ENCODE measurements at regions not wholly inside any gene's neighbourhood (a gene's known extent, or its start where the extent isn't known, plus 50 kb on each side); places are given as distances from the start of the nearest gene placed in this dataset.

GRCh38 chr12:40573024-40573423, 119.2 kb upstream of the CNTN1 start:
- CTCF ChIA-PET, result no interaction called here
- TF ChIP-seq CTCF (IDR thresholded peaks at IDR 0.05; ENCODE audit: insufficient read depth, low read length, missing control alignments), result no peak
- no peak overlapping the region for H3K4me3 ChIP-seq (ENCODE audit: low read depth, low read length)
- no peak for DNase-seq (ENCODE audit: low read depth, low spot score)
- POLR2A ChIA-PET, result no interaction called here

GRCh38 chr12:40575987-40576386, 116.3 kb upstream of the CNTN1 start:
- POLR2A ChIA-PET, result no interaction called here

GRCh38 chr12:40577834-40578233, 114.4 kb upstream of the CNTN1 start:
- TF ChIP-seq CTCF (IDR thresholded peaks at IDR 0.05; ENCODE audit: insufficient read depth, low read length, missing control alignments), result no peak
- no peak overlapping the region for H3K4me3 ChIP-seq (ENCODE audit: low read depth, low read length)
- POLR2A ChIA-PET, result no interaction called here
- CTCF ChIA-PET, result no interaction called here
- DNase-seq (ENCODE audit: low read depth, low spot score), result no peak

More at GRCh38 chr12:40575987-40576386, 116.3 kb upstream of the CNTN1 start:
- CTCF ChIA-PET, result no interaction called here
- no peak for TF ChIP-seq CTCF (IDR thresholded peaks at IDR 0.05; ENCODE audit: insufficient read depth, low read length, missing control alignments)
- DNase-seq (ENCODE audit: low read depth, low spot score), result no peak
- H3K4me3 ChIP-seq (ENCODE audit: low read depth, low read length), result no peak overlapping the region

GRCh38 chr12:40579687-40580086, 112.6 kb upstream of the CNTN1 start:
- no peak for TF ChIP-seq CTCF (IDR thresholded peaks at IDR 0.05; ENCODE audit: insufficient read depth, low read length, missing control alignments)
- DNase-seq (ENCODE audit: low read depth, low spot score), result no peak
- ChIA-PET POLR2A (interaction anchor here (0.7 kb wide), 1 partner anchor 279 kb away, joined by 3 read pairs; no protein-coding TSS in a partner anchor), CTCF (no interaction called here)
- no peak overlapping the region for H3K4me3 ChIP-seq (ENCODE audit: low read depth, low read length)

- ChIA-PET POLR2A (no interaction called here), CTCF (no interaction called here)
- no peak for TF ChIP-seq CTCF (IDR thresholded peaks at IDR 0.05; ENCODE audit: insufficient read depth, low read length, missing control alignments)
- DNase-seq (ENCODE audit: low read depth, low spot score), result no peak
- H3K4me3 ChIP-seq (ENCODE audit: low read depth, low read length), result no peak overlapping the region
Measured at GRCh38 chr12:40580346-40580745, 111.9 kb upstream of the CNTN1 start.

GRCh38 chr12:40581889-40582288, 110.3 kb upstream of the CNTN1 start:
- H3K4me3 ChIP-seq (ENCODE audit: low read depth, low read length), result no peak overlapping the region
- TF ChIP-seq CTCF (IDR thresholded peaks at IDR 0.05; ENCODE audit: insufficient read depth, low read length, missing control alignments), result no peak
- no peak for DNase-seq (ENCODE audit: low read depth, low spot score)
- ChIA-PET CTCF (no interaction called here), POLR2A (no interaction called here)

Data from AG04449 (cell line).